Heart right ventricle (tissue), 16 donors: ENCODE measurements at regions not wholly inside any gene's neighbourhood (a gene's known extent, or its start where the extent isn't known, plus 50 kb on each side); places are given as distances from the start of the nearest gene placed in this dataset.

ENCODE experiments used
- ATAC-seq, 8 donors: fragments of 200-7000 bp; cut with Tn5 transposase; one replicate each; pipeline ENCODE4 v1.9.1; 2020; ENCODE audit warnings: mild to moderate bottlenecking in 8 of 8, moderate library complexity in 8 of 8, moderate number of reproducible peaks in 1 of 8
- DNase-seq, 2 donors: peaks; one replicate each; pipeline ENCODE4 v3.0.0-alpha.2; 2020
- H3K27ac ChIP-seq, 10 donors: fragments of 200-600 bp; sonication (generic) in 2 of 10; one replicate each; pipeline versions ENCODE4 v1.5.0 to v1.8.0; 2020 to 2022; ENCODE audit warnings: mild to moderate bottlenecking in 3 of 10
- H3K27me3 ChIP-seq, 7 donors: fragments of 200-600 bp; one replicate each; pipeline ENCODE4 v1.8.0; 2021 to 2022; ENCODE audit warnings: mild to moderate bottlenecking in 2 of 7
- H3K36me3 ChIP-seq, 9 donors: fragments of 200-600 bp; sonication (generic) in 1 of 9; one replicate each; pipeline versions ENCODE4 v1.5.0 to v1.8.0; 2020 to 2022; ENCODE audit warnings: mild to moderate bottlenecking in 2 of 9
- H3K4me1 ChIP-seq, 9 donors: fragments of 200-600 bp; sonication (generic) in 1 of 9; one replicate each; pipeline versions ENCODE4 v1.5.0 to v1.8.0; 2020 to 2022; ENCODE audit warnings: mild to moderate bottlenecking in 4 of 9
- H3K4me3 ChIP-seq, 10 donors: fragments of 200-600 bp; sonication (generic) in 2 of 10; one replicate each; pipeline versions ENCODE4 v1.5.0 to v1.8.0; 2020 to 2022; ENCODE audit warnings: mild to moderate bottlenecking in 7 of 10, moderate library complexity in 2 of 10
- H3K9me3 ChIP-seq, 11 donors: fragments of 200-600 bp in 10 of 11; sonication (generic) in 2 of 11; one replicate each; pipeline versions ENCODE4 v1.5.0 to v1.8.0; 2013 to 2022; ENCODE audit warnings: mild to moderate bottlenecking in 2 of 11, control low read depth in 1 of 11, moderate library complexity in 1 of 11
- WGBS, 2 donors: extraction: QIAGEN DNeasy Blood & Tissue Kit; methylation state at CpG; one replicate each; pipeline ENCODE4 v1.1.7; 2013; ENCODE audit warnings: inconsistent platforms in 1 of 2; 5-methylcytosine and 5-hydroxymethylcytosine counted together
- intact Hi-C, 10 donors: fragments of 100-400 bp; cut with DNase I; formaldehyde crosslinking; loops; one replicate each; pipeline versions ENCODE4 v1.11.1 to v1.14.2; 2022
- TF ChIP-seq, protein P1 (sequence below), 9 donors: fragments of 200-600 bp; sonication (generic) in 2 of 9; IDR thresholded peaks; one replicate each; pipeline versions ENCODE4 v1.5.0 to v1.8.0; 2021 to 2022; ENCODE audit warnings: antibody characterized with exemption in 9 of 9, mild to moderate bottlenecking in 5 of 9, moderate library complexity in 1 of 9
- donor health status: Arrhythmogenic right ventricular cardiomyopathy.
- donor health status: ischemic (EF 13 %, LVEDD 7.1; RV severe dilation, severe dysfunction).
- donor health status: healthy with polysubstance abuse.
- donor health status: DM: no; HTN: yes; CAD: no.
- donor health status: DM: no; HTN: no; CAD: no.
- donor health status: ischemic (EF 25% LVEDD 6.9; RV normal size, moderate dysfunction).
- donor health status: ischemic (EF 25% LVEDD 5.7; RV mildly dilated, moderate dysfunction).
- donor health status: healthy.
- donor health status: DM: yes; HTN: yes; CAD: no.
- donor health status: Ischemic cardiomyopathy.
- donor health status: ischemic (EF 35%, LVEDD 5.7; RV mildly dilated, moderate dysfunction).
- donor health status: nonischemic (EF 11% LVEDD 7.7; RV severe dilation, severe dysfunction).
- donor health status: DM: yes; HTN: yes; CAD: no.
- donor health status: PGD.
- donor health status: ischemic (EF 29% LVEDD 5.4; RV normal size, mild dysfunction).
- donor health status: nonischemic (EF 23%, LVEDD 6.1; RV moderate dilation, normal function).

DNA sequence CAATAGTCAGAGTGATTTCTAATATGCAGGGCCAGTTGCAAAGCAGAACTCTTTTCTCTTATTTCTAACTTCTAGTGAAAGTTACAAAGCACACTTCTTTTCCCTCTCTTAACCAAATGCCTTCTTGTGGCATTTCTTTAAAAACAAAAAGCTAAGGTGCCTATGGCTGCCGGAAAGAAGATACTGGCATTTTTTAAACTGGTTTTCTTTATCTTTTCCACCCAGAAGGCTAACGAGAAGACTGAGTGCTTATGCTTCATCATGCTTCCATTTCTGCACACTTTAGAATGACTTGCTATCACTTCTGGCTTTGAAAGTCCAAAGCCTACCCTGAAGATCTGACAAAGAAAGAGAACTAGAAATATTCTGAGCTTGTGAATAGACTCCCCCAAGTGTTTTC, 141.3 kb downstream of the P2RY1 start:
- intact Hi-C loops: no loop called here

DNA sequence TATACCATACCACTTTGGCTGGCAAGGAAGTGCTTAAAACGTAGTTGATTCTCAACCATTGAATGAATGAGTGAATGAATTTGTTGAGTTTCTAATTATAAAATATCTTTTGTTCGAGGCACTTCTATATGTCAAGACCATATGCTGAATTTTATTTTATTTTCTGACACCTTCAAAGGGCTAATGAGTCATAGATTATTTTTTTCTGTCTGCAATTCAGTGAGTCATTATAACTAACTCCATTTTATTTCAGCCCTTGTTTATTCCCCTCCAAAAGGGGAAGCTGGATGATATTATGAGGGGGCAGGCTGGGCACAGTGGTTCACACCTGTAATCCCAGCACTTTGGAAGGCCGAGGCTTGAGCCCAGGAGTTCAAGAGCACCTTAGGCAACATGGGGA, 142.4 kb downstream of the P2RY1 start:
- Histone ChIP-seq H3K27ac (no peak overlapping the region), H3K9me3 (no peaks in the 10 kb centered on the region), H3K4me1 (no peaks in the 10 kb centered on the region), H3K36me3 (no peaks in the 10 kb centered on the region), H3K4me3 (no peak overlapping the region), H3K27me3 (peaks cover 0 to 8% (median 0%) of the 10 kb centered on the region in 7 donors)
- intact Hi-C loops: no loop called here
- WGBS, 2 donors: 53 to 61% methylated on average over 3 of the region's 3 CpGs
- DNase-seq (no peak), ATAC-seq (no peak)
- TF ChIP-seq, protein P1, sequence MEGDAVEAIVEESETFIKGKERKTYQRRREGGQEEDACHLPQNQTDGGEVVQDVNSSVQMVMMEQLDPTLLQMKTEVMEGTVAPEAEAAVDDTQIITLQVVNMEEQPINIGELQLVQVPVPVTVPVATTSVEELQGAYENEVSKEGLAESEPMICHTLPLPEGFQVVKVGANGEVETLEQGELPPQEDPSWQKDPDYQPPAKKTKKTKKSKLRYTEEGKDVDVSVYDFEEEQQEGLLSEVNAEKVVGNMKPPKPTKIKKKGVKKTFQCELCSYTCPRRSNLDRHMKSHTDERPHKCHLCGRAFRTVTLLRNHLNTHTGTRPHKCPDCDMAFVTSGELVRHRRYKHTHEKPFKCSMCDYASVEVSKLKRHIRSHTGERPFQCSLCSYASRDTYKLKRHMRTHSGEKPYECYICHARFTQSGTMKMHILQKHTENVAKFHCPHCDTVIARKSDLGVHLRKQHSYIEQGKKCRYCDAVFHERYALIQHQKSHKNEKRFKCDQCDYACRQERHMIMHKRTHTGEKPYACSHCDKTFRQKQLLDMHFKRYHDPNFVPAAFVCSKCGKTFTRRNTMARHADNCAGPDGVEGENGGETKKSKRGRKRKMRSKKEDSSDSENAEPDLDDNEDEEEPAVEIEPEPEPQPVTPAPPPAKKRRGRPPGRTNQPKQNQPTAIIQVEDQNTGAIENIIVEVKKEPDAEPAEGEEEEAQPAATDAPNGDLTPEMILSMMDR (IDR thresholded peaks at IDR 0.05): no peak

More for the DNA sequence above, 141.3 kb downstream of the P2RY1 start:
- H3K9me3 ChIP-seq: no peaks in the 10 kb centered on the region
- no peaks in the 10 kb centered on the region for H3K36me3 ChIP-seq
- no peak overlapping the region for H3K27ac ChIP-seq
- WGBS, 2 donors: 50 to 57% methylated on average over 2 of the region's 2 CpGs
- H3K4me3 ChIP-seq: no peak overlapping the region
- ATAC-seq: no peak
- H3K27me3 ChIP-seq: peaks cover 0 to 8% (median 0%) of the 10 kb centered on the region in 7 donors
- TF ChIP-seq, protein P1 (IDR thresholded peaks at IDR 0.05): no peak
- DNase-seq: no peak
- H3K4me1 ChIP-seq: no peaks in the 10 kb centered on the region

GRCh38 chr3:152978152-152978551, 143.2 kb downstream of the P2RY1 start:
- TF ChIP-seq, protein P1 (IDR thresholded peaks at IDR 0.05): no peak
- intact Hi-C loops: no loop called here

DNA sequence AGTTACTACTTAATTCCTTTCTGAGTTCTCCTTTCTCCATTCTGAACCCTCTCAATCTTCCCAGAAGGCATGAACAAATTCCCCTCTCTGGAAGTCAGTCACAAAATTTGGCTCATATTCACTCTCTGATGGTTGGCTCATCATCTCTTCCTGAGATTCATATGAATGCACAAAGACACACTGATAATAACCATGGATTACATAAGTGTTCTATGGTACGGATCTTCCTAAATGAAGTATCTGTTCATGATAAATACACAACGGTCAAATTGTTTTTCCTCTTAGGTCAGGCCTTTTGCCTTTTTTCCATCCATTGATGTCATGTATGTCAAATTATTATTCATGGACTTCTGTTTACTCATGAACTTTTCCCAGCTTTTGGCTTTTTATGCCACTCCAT, 162.6 kb downstream of the P2RY1 start:
- Histone ChIP-seq H3K9me3 (no peaks in the 10 kb centered on the region), H3K27ac (no peak overlapping the region), H3K36me3 (no peaks in the 10 kb centered on the region), H3K4me3 (no peak overlapping the region), H3K27me3 (no peaks in the 10 kb centered on the region), H3K4me1 (no peaks in the 10 kb centered on the region)
- WGBS, 2 donors: 72 to 81% methylated on average over 2 of the region's 2 CpGs
- DNase-seq (no peak), ATAC-seq (no peak)
- TF ChIP-seq, protein P1 (IDR thresholded peaks at IDR 0.05): no peak
- intact Hi-C loops: no loop called here

More at GRCh38 chr3:152978152-152978551, 143.2 kb downstream of the P2RY1 start:
- Histone ChIP-seq H3K36me3 (no peaks in the 10 kb centered on the region), H3K27ac (no peak overlapping the region), H3K9me3 (no peaks in the 10 kb centered on the region), H3K4me1 (no peaks in the 10 kb centered on the region), H3K4me3 (no peak overlapping the region), H3K27me3 (peaks cover 0 to 8% (median 0%) of the 10 kb centered on the region in 7 donors)
- DNase-seq (no peak), ATAC-seq (no peak)
- 43 to 44% methylated on average over 1 of the region's 1 CpG for WGBS, 2 donors
